ENCODE measurements at regions not wholly inside any gene's neighbourhood (a gene's known extent, or its start where the extent isn't known, plus 50 kb on each side); places are given as distances from the start of the nearest gene placed in this dataset.

- TF ChIP-seq CTCF (conservative IDR thresholded peaks at IDR 0.05; ENCODE audit: low read depth, low read length): no peak
- TF ChIP-seq EZH2phosphoT487 (IDR thresholded peaks at IDR 0.05; ENCODE audit: borderline replicate concordance, low read length): no peak
- TF ChIP-seq EZH2 (IDR thresholded peaks at IDR 0.05; ENCODE audit: low read length, unreplicated experiment): no peak
Observed at GRCh38 chr2:14774436-14774968, 142.0 kb downstream of the LRATD1 start.

All from PC-3 (cell line).